ENCODE measurements at regions not wholly inside any gene's neighbourhood (a gene's known extent, or its start where the extent isn't known, plus 50 kb on each side); places are given as distances from the start of the nearest gene placed in this dataset.
"Not testable (repeated sequence)": the region's sequence is repeated elsewhere in the genome, so short reads cannot be mapped to it uniquely, and the experiment has no call there.

- no peak for TF ChIP-seq EZH2phosphoT487 (IDR thresholded peaks at IDR 0.05; ENCODE audit: borderline replicate concordance, low read length)
- TF ChIP-seq CTCF (conservative IDR thresholded peaks at IDR 0.05; ENCODE audit: low read depth, low read length), result no peak
- no peak for TF ChIP-seq EZH2 (IDR thresholded peaks at IDR 0.05; ENCODE audit: low read length, unreplicated experiment)
- no peak for ATAC-seq
- Histone ChIP-seq H3K4me1 (ENCODE audit: insufficient read depth, low read length) (no peaks in the 10 kb centered on the region), H3K4me2 (ENCODE audit: low read length) (no peak overlapping the region), H3K79me2 (ENCODE audit: low read length) (no peaks in the 10 kb centered on the region), H3K27ac (ENCODE audit: low read length) (no peak overlapping the region), H4K20me1 (ENCODE audit: low read length) (no peaks in the 10 kb centered on the region), H3K4me3 (ENCODE audit: low read length) (no peak overlapping the region), H3K36me3 (ENCODE audit: low read depth, low read length) (no peaks in the 10 kb centered on the region), H3K27me3 (ENCODE audit: low read length) (no peaks in the 10 kb centered on the region), H3K9ac (ENCODE audit: low read length) (no peak overlapping the region), H2AFZ (ENCODE audit: low read length) (no peak overlapping the region), H3K9me3 (ENCODE audit: low read length) (no peaks in the 10 kb centered on the region), H3K9me2 (replicated peaks; ENCODE audit: low read length) (no peaks in the 10 kb centered on the region), H3F3A (ENCODE audit: low read length, unreplicated experiment) (no peaks in the 10 kb centered on the region)
- POLR2A ChIA-PET (ENCODE audit: unreplicated experiment), result no interaction called here
- no peak for DNase-seq
- intact Hi-C loops (cut with micrococcal nuclease), result no loop called here
- no TSS peak for BruUV-seq (replicated peaks)
- CTCF ChIA-PET, result no interaction called here
These were observed 249.8 kb upstream of the VSTM2A start for GRCh38 chr7:54292171-54292925.

GRCh38 chr7:54299426-54299825 is 242.7 kb upstream of the VSTM2A start:
- ChIA-PET CTCF (no interaction called here), POLR2A (ENCODE audit: unreplicated experiment) (no interaction called here)
- Histone ChIP-seq H4K20me1 (ENCODE audit: low read length) (no peaks in the 10 kb centered on the region), H3K27ac (ENCODE audit: low read length) (no peak overlapping the region), H2AFZ (ENCODE audit: low read length) (no peak overlapping the region), H3K9ac (ENCODE audit: low read length) (no peak overlapping the region), H3K27me3 (ENCODE audit: low read length) (no peaks in the 10 kb centered on the region), H3K9me3 (ENCODE audit: low read length) (no peaks in the 10 kb centered on the region; the same call in 1 of the 2 replicates), H3K79me2 (ENCODE audit: low read length) (no peaks in the 10 kb centered on the region), H3F3A (ENCODE audit: low read length, unreplicated experiment) (no peaks in the 10 kb centered on the region), H3K9me2 (replicated peaks; ENCODE audit: low read length) (no peaks in the 10 kb centered on the region), H3K36me3 (ENCODE audit: low read depth, low read length) (no peaks in the 10 kb centered on the region), H3K4me2 (ENCODE audit: low read length) (no peak overlapping the region), H3K4me1 (ENCODE audit: insufficient read depth, low read length) (no peaks in the 10 kb centered on the region), H3K4me3 (ENCODE audit: low read length) (no peak overlapping the region)
- TF ChIP-seq EZH2 (IDR thresholded peaks at IDR 0.05; ENCODE audit: low read length, unreplicated experiment), result no peak
- no peak for TF ChIP-seq EZH2phosphoT487 (IDR thresholded peaks at IDR 0.05; ENCODE audit: borderline replicate concordance, low read length)
- no peak for TF ChIP-seq CTCF (conservative IDR thresholded peaks at IDR 0.05; ENCODE audit: low read depth, low read length)
- DNase-seq (no peak), ATAC-seq (no peak)
- BruUV-seq (replicated peaks), result no TSS peak
- intact Hi-C loops (cut with micrococcal nuclease), result no loop called here

GRCh38 chr7:54315955-54316354 is 226.2 kb upstream of the VSTM2A start:
- CTCF ChIA-PET; H4K20me1 ChIP-seq (ENCODE audit: low read length); H3K4me1 ChIP-seq (ENCODE audit: insufficient read depth, low read length); H3K9me3 ChIP-seq (ENCODE audit: low read length); H3K27ac ChIP-seq (ENCODE audit: low read length); H3K79me2 ChIP-seq (ENCODE audit: low read length); H3K4me3 ChIP-seq (ENCODE audit: low read length); POLR2A ChIA-PET (ENCODE audit: unreplicated experiment); H2AFZ ChIP-seq (ENCODE audit: low read length); H3K9ac ChIP-seq (ENCODE audit: low read length); BruUV-seq (replicated peaks); DNase-seq; ATAC-seq; H3K27me3 ChIP-seq (ENCODE audit: low read length); intact Hi-C loops (cut with micrococcal nuclease); H3F3A ChIP-seq (ENCODE audit: low read length, unreplicated experiment); H3K9me2 ChIP-seq (replicated peaks; ENCODE audit: low read length); H3K36me3 ChIP-seq (ENCODE audit: low read depth, low read length); H3K4me2 ChIP-seq (ENCODE audit: low read length): not testable (repeated sequence)
